Lung (tissue), 11 donors: ENCODE measurements at regions not wholly inside any gene's neighbourhood (a gene's known extent, or its start where the extent isn't known, plus 50 kb on each side); places are given as distances from the start of the nearest gene placed in this dataset.

Source experiments
- ATAC-seq: fragments of 200-7000 bp; cut with Tn5 transposase; one replicate; pipeline ENCODE4 v1.9.1; 2020; ENCODE audit warnings: moderate number of reproducible peaks; ENCODE audit not compliant: insufficient read depth, low FRiP score
- DNase-seq, 3 donors: peaks; one replicate each; pipeline ENCODE4 v3.0.0-alpha.2; 2013 to 2017
- H3K27ac ChIP-seq, 2 donors: one replicate each; pipeline ENCODE4 v1.5.1; 2013; ENCODE audit warnings: mild to moderate bottlenecking in 2 of 2, moderate library complexity in 2 of 2, control low read depth in 1 of 2, inconsistent platforms in 1 of 2, low read depth in 1 of 2, low read length in 1 of 2
- H3K27me3 ChIP-seq, 3 donors: one replicate each; pipeline ENCODE4 v1.5.1; 2013; ENCODE audit warnings: low read length in 2 of 3; ENCODE audit not compliant: control insufficient read depth in 3 of 3, insufficient read depth in 3 of 3
- H3K36me3 ChIP-seq, 4 donors: one replicate each; pipeline ENCODE4 v1.5.1; 2013; ENCODE audit warnings: low read length in 4 of 4, mild to moderate bottlenecking in 1 of 4, moderate library complexity in 1 of 4; ENCODE audit not compliant: control insufficient read depth in 4 of 4, insufficient read depth in 4 of 4
- H3K4me1 ChIP-seq, 5 donors: one replicate each; pipeline ENCODE4 v1.5.1; 2013; ENCODE audit warnings: low read length in 5 of 5, mild to moderate bottlenecking in 2 of 5, moderate library complexity in 1 of 5; ENCODE audit not compliant: control insufficient read depth in 5 of 5, insufficient read depth in 5 of 5
- H3K4me3 ChIP-seq: one replicate; pipeline ENCODE4 v1.5.1; 2013; ENCODE audit warnings: mild to moderate bottlenecking, control low read depth, moderate library complexity
- H3K9ac ChIP-seq, 2 donors: one replicate each; pipeline ENCODE4 v1.5.1; 2013; ENCODE audit warnings: low read length in 2 of 2, control low read depth in 1 of 2; ENCODE audit not compliant: insufficient read depth in 1 of 2
- H3K9me3 ChIP-seq, 4 donors: one replicate each; pipeline ENCODE4 v1.5.1; 2013; ENCODE audit warnings: low read length in 3 of 4, mild to moderate bottlenecking in 1 of 4, moderate library complexity in 1 of 4; ENCODE audit not compliant: control insufficient read depth in 4 of 4, insufficient read depth in 3 of 4
- CTCF ChIP-seq: IDR thresholded peaks from 2 replicates; pipeline ENCODE4 v1.5.1; 2012; ENCODE audit warnings: mild to moderate bottlenecking; ENCODE audit errors: control extremely low read depth, extremely low read depth
- WGBS, 2 donors: extraction: QIAGEN DNeasy Blood & Tissue Kit; methylation state at CpG; one replicate each; pipeline ENCODE4 v1.1.7; 2013; 5-methylcytosine and 5-hydroxymethylcytosine counted together
- donor health status: control.
- donor health status: control.
- donor health status: Bipolar disorder and iron deficiency.
- donor health status: healthy.
- donor health status: DM: yes; HTN: yes; CAD: no.

DNA sequence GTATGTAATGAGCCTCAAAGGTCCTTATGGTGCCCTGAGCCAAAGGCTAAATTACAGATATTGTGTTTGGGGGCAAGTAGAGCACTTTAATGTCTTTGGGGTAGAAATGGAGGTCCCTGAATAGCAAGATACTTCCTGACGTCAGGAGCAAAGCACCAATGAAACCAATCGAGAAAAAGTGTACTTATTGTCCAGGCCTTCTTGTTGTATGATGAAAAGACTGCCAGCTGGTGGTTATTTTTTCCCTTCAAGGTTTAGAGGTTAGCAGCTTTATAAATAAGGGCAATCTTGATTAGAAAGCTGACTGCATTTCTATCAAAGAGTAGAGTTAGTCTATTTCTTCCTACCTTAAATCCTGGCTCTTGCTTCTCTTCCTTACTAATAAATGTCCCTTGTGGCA lies 76.1 kb upstream of the HSF2 start:
- WGBS, 2 donors = 69 to 73% methylated on average over 2 of the region's 2 CpGs
- ATAC-seq = no peak
- Histone ChIP-seq H3K9ac (no peak overlapping the region), H3K4me1 (no peaks in the 10 kb centered on the region), H3K27ac (no peak overlapping the region), H3K27me3 (no peaks in the 10 kb centered on the region), H3K4me3 (no peak overlapping the region), H3K9me3 (no peaks in the 10 kb centered on the region), H3K36me3 (no peaks in the 10 kb centered on the region)
- no peak for DNase-seq
- TF ChIP-seq CTCF = no peak

DNA sequence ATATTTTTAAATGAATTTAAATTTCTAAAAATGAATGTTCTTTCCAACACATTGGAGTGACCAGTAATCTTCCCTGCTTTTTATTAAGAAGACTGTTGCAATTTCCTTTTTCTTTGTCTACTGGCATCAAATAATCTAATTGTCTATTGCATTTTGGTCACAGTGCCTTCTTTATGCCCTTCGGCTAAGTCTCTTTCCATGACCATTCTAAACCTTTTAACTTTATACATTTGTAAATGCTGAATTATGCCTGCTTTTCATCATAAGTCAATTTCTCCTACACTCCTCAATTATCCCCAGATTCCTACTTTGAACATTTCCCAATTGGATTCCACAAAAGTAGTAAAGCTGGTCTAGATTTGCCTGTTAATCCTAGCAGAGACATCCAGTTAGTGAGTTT lies 69.1 kb upstream of the HSF2 start:
- Histone ChIP-seq H3K4me1 (no peaks in the 10 kb centered on the region), H3K27me3 (no peaks in the 10 kb centered on the region), H3K9me3 (peaks cover 0 to 3% (median 0%) of the 10 kb centered on the region in 4 donors), H3K27ac (no peak overlapping the region), H3K36me3 (no peaks in the 10 kb centered on the region), H3K4me3 (no peak overlapping the region), H3K9ac (no peak overlapping the region)
- DNase-seq (no peak), ATAC-seq (no peak)
- 43 to 53% methylated on average over 1 of the region's 1 CpG for WGBS, 2 donors
- TF ChIP-seq CTCF = no peak

DNA sequence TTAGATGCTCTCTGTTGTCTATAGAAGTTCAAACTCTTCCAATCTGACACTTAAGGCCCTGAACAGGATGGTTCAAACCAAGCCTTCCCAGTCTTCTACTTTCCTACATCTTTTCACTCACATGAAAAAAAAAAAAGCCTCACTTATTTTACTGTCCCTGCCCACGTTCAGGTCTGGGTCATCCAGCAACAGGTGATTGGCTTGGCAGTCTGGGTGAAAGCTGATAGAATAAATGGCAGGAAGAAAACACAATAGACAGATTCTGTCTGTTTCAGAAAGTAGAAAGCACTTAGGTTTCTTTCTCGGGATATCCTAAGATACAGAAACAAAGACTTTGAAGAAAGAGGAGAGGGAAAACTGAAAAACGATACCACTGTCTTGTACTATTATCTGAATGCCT lies 61.8 kb upstream of the HSF2 start:
- no peaks in the 10 kb centered on the region for H3K27me3 ChIP-seq
- H3K36me3 ChIP-seq = no peaks in the 10 kb centered on the region
- no peaks in the 10 kb centered on the region for H3K9me3 ChIP-seq
- H3K9ac ChIP-seq = no peak overlapping the region
- H3K4me1 ChIP-seq = no peaks in the 10 kb centered on the region
- DNase-seq (no peak), ATAC-seq (no peak)
- no peak overlapping the region for H3K4me3 ChIP-seq
- TF ChIP-seq CTCF = no peak
- 55 to 68% methylated on average over 3 of the region's 3 CpGs for WGBS, 2 donors
- no peak overlapping the region for H3K27ac ChIP-seq

DNA sequence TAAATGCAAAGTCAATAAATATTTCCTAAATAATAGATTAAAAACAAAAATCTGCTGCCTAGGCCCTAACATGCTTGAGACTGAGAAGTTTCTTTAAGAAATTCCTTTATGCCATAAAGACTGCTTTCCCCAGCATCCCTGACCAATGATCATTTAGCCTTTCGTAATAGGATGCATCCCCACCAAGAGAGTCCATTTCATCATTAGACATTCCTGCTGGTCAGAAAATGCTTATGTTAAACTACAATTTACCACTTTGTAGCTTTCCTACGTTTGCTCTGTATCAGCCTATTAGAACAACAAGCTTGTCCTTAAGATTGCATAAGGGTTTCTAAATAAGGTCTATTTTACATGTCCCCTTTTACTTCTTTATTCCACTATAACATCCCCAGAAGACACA lies 59.8 kb upstream of the HSF2 start:
- ATAC-seq (no peak), DNase-seq (no peak)
- H3K4me1 ChIP-seq = no peaks in the 10 kb centered on the region
- no peaks in the 10 kb centered on the region for H3K36me3 ChIP-seq
- H3K27me3 ChIP-seq = no peaks in the 10 kb centered on the region
- H3K4me3 ChIP-seq = no peak overlapping the region
- no peak overlapping the region for H3K27ac ChIP-seq
- TF ChIP-seq CTCF = no peak
- H3K9ac ChIP-seq = no peak overlapping the region
- no peaks in the 10 kb centered on the region for H3K9me3 ChIP-seq
- WGBS, 2 donors = 51 to 63% methylated on average over 2 of the region's 2 CpGs
